Cerebellar cortex (tissue), 1 donor: ENCODE measurements at regions not wholly inside any gene's neighbourhood (a gene's known extent, or its start where the extent isn't known, plus 50 kb on each side); places are given as distances from the start of the nearest gene placed in this dataset.

Experiments
- DNase-seq: peaks from one replicate; pipeline ENCODE4 v3.0.0-alpha.2; 2015; ENCODE audit warnings: low spot score

GRCh38 chr21:45338311-45339017 is 50.8 kb upstream of the POFUT2 start:
- DNase-seq, result no peak

- no peak for DNase-seq
Measured at GRCh38 chr21:45339421-45340402, 52.0 kb upstream of the POFUT2 start.

- DNase-seq, result no peak
Measured at GRCh38 chr21:45340515-45340914, 52.8 kb upstream of the POFUT2 start.

- no peak for DNase-seq
Measured at GRCh38 chr21:45341261-45341660, 53.6 kb upstream of the POFUT2 start.

- DNase-seq, result peak; percentile 57
Measured at GRCh38 chr21:45341779-45342178, 54.1 kb upstream of the POFUT2 start.

GRCh38 chr21:45343891-45344290 is 56.2 kb upstream of the POFUT2 start:
- DNase-seq, result no peak

GRCh38 chr21:45344576-45344975 is 56.9 kb upstream of the POFUT2 start:
- DNase-seq, result no peak

GRCh38 chr21:45347048-45347711 is 57.8 kb upstream of the COL18A1 start:
- DNase-seq, result no peak

GRCh38 chr21:45347712-45348499 is 57.1 kb upstream of the COL18A1 start:
- DNase-seq, result no peak

- no peak for DNase-seq
Measured at GRCh38 chr21:45348591-45349327, 56.2 kb upstream of the COL18A1 start.

- no peak for DNase-seq
Measured at GRCh38 chr21:45350206-45350854, 54.6 kb upstream of the COL18A1 start.

- no peak for DNase-seq
Measured at GRCh38 chr21:45351061-45351460, 53.9 kb upstream of the COL18A1 start.

- DNase-seq, result no peak
Measured at GRCh38 chr21:45351526-45352275, 53.3 kb upstream of the COL18A1 start.

GRCh38 chr21:45352621-45353139 is 52.3 kb upstream of the COL18A1 start:
- DNase-seq, result no peak

GRCh38 chr21:45353200-45353599 is 51.8 kb upstream of the COL18A1 start:
- no peak for DNase-seq

GRCh38 chr21:45354970-45355369 is 50.0 kb upstream of the COL18A1 start:
- DNase-seq, result no peak
